GM12874 (cell line): ENCODE measurements at regions not wholly inside any gene's neighbourhood (a gene's known extent, or its start where the extent isn't known, plus 50 kb on each side); places are given as distances from the start of the nearest gene placed in this dataset.

Experiments used
- TF ChIP-seq, protein P1 (sequence below): IDR thresholded peaks from 2 replicates; pipeline ENCODE4 v1.5.1; 2011; ENCODE audit warnings: low read depth, mild to moderate bottlenecking, control low read depth, low read length, moderate library complexity; ENCODE audit not compliant: insufficient read depth

DNA sequence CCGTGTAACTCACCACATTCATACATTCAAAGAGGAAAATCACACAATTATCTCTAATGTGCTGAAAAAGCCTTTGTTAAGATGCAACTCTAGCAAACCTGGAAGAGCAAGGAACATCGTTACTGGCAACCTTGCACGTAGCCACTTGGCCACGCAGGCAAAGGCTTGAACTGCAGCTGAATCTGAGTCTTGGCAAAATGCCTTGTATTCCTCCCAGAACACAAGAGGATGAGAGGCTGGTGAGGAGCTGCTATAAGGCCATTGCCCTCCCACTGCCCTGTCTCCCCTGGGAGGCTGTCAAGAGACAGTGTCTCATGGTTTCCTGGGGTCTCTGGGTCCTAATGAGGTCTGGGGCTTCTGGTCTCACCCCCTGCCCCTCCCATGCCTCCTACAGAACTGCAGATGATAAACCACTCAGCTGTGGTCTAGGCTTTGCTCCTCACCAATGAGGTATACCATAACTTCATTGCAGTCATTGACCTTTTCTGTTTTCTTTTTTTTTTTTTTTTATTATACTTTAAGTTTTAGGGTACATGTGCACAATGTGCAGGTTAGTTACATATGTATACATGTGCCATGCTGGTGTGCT is 141.4 kb downstream of the SPP2 start:
- TF ChIP-seq, protein P1, sequence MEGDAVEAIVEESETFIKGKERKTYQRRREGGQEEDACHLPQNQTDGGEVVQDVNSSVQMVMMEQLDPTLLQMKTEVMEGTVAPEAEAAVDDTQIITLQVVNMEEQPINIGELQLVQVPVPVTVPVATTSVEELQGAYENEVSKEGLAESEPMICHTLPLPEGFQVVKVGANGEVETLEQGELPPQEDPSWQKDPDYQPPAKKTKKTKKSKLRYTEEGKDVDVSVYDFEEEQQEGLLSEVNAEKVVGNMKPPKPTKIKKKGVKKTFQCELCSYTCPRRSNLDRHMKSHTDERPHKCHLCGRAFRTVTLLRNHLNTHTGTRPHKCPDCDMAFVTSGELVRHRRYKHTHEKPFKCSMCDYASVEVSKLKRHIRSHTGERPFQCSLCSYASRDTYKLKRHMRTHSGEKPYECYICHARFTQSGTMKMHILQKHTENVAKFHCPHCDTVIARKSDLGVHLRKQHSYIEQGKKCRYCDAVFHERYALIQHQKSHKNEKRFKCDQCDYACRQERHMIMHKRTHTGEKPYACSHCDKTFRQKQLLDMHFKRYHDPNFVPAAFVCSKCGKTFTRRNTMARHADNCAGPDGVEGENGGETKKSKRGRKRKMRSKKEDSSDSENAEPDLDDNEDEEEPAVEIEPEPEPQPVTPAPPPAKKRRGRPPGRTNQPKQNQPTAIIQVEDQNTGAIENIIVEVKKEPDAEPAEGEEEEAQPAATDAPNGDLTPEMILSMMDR = no peak

DNA sequence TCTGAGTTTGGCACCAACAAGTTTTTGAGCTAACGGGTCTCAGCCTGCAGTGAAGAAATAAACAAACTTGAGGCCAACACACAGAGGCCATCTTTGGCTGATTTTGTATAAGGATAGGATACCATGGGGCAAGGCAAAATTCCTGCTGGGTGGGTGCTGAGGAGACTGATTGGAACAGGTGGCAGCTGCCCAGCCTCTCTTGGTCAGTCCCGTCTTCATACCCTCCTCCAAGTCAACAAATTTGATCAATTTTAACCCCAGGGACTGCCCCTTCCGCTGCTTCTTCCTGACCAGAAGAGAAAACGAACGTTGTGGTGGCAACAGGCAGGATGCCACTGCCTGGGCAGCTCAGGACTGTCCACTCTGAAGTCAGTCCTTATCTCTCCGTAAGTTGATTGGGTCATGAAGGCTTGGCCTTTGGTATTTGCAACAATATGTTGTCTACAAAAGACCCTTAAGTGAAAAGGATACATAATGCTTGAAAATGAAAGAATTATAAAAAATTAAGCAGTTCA is 139.3 kb downstream of the SPP2 start:
- TF ChIP-seq, protein P1 = no peak

DNA sequence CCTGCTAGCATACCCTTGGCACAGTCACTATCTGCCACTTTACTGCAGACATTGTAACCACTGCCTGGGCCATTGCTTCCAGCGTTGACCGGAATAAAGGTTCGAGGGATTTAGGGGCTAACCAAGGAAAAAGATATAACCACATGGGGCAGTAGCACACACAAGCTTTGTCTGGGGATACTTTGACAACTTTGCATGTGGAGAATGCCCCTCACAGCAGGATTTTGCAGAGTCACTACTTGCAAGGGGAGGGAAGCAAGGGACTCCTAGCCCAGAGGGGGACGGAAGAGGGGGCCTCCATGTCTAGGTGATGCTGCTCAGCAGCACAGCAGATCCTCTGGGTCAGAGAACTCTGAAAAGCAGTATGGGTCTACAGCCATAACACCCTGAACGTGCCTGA is 138.7 kb downstream of the SPP2 start:
- TF ChIP-seq, protein P1 = no peak

DNA sequence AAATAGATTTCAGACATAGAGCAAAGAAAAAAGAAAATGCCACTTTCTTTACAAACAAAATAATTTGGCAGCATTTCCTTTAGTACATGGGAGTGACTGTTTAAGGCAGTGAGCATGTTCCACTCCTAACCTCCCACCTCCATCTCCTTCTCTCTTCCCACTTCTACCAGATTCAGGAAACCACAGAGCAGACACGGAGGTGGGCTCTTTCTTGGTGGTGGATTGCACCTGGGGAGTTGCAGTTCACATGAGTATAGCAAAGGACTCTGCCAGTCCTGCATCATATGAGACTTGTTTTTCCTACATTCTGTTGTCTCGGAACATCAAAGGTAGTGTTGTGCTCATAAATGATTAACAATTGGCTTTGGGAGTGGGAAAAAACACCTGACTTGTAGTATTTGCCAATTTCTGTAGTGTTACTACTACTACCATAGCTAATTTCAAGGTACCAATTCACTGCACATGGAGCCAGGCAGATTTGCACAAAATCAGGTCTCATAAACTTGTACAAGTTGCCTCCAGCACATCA is 137.2 kb downstream of the SPP2 start:
- TF ChIP-seq, protein P1 = no peak

GRCh38 chr2:234181121-234181520 is 130.6 kb downstream of the SPP2 start:
- TF ChIP-seq, protein P1 = no peak

DNA sequence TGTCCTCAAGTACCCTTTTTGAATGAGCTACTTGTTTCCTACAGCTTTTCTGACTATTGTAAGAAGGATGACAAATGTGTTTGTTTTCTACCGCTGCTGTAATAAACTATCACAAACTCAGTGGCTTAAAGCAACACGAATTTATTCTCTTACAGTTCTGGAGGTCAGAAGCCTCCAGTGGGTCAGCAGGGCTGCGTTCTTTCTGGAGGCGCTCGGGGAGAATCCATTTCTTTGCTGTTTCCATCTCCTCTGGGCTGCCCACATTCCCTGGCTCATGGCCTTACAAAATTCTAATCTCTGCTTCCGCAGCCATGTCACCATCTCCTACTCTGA is 128.5 kb downstream of the SPP2 start:
- TF ChIP-seq, protein P1 = no peak

GRCh38 chr2:234178330-234179030 is 128.0 kb downstream of the SPP2 start:
- TF ChIP-seq, protein P1 = no peak
